ENCODE measurements at regions not wholly inside any gene's neighbourhood (a gene's known extent, or its start where the extent isn't known, plus 50 kb on each side); places are given as distances from the start of the nearest gene placed in this dataset.
"Not testable (repeated sequence)": the region's sequence is repeated elsewhere in the genome, so short reads cannot be mapped to it uniquely, and the experiment has no call there.

DNA sequence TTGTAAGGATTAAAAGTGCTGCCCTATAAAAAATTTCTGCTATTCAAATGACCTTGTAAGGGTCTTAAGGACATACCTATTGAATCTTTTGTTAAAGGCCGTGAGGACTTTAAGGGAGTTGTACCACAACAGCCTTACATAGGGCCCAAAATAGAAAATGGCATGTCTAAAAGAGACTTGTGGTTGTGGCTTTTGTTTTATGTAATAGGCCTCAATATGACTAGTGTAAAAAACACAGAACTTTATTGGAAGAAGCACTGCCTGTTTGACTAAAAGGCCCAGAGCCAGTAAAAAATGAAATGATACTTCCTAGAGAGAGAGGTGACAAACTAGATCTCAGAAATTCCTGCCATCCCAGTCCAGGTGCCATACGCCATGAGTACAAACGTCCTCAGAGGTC is 286.6 kb downstream of the SEMA3D start:
- Histone ChIP-seq H3K9me3 (ENCODE audit: low read length) (no peaks in the 10 kb centered on the region), H3K79me2 (ENCODE audit: insufficient read depth, low read depth, low read length) (no peaks in the 10 kb centered on the region), H3K4me3 (ENCODE audit: low read depth, low read length, poor library complexity, severe bottlenecking) (no peak overlapping the region), H3K9me2 (ENCODE audit: insufficient read depth, low read length) (no peaks in the 10 kb centered on the region), H3K4me2 (ENCODE audit: low read length) (no peak overlapping the region), H4K20me1 (ENCODE audit: insufficient read depth, low read length) (no peaks in the 10 kb centered on the region), H3K27ac (ENCODE audit: low read depth, low read length, poor library complexity, severe bottlenecking) (no peak overlapping the region), H3K36me3 (ENCODE audit: insufficient read depth, low read length) (no peaks in the 10 kb centered on the region), H3K4me1 (ENCODE audit: insufficient read depth, low read length, poor library complexity, severe bottlenecking) (no peaks in the 10 kb centered on the region), H2AFZ (ENCODE audit: low read length) (no peak overlapping the region)
- DNase-seq (ENCODE audit: low spot score), result no peak
- ChIA-PET CTCF (ENCODE audit: unreplicated experiment) (no interaction called here), POLR2A (no interaction called here)
- TF ChIP-seq CTCF (conservative IDR thresholded peaks at IDR 0.05; ENCODE audit: low read length), result no peak
- TF ChIP-seq EZH2phosphoT487 (IDR thresholded peaks at IDR 0.05; ENCODE audit: borderline replicate concordance, low read depth, low read length), result no peak
- intact Hi-C loops (cut with micrococcal nuclease; ENCODE audit: unreplicated experiment), result no loop called here
- no TSS peak for BruUV-seq (replicated peaks)

GRCh38 chr7:84895563-84895962 is 291.3 kb downstream of the SEMA3D start:
- no peaks in the 10 kb centered on the region for H3K36me3 ChIP-seq (ENCODE audit: insufficient read depth, low read length)
- no peaks in the 10 kb centered on the region for H3K4me1 ChIP-seq (ENCODE audit: insufficient read depth, low read length, poor library complexity, severe bottlenecking)
- ChIA-PET POLR2A (no interaction called here), CTCF (ENCODE audit: unreplicated experiment) (no interaction called here)
- no peak for DNase-seq (ENCODE audit: low spot score)
- no peak overlapping the region for H3K4me2 ChIP-seq (ENCODE audit: low read length)
- intact Hi-C loops (cut with micrococcal nuclease; ENCODE audit: unreplicated experiment), result no loop called here
- no peaks in the 10 kb centered on the region for H4K20me1 ChIP-seq (ENCODE audit: insufficient read depth, low read length)
- H3K79me2 ChIP-seq (ENCODE audit: insufficient read depth, low read depth, low read length), result no peaks in the 10 kb centered on the region
- no peaks in the 10 kb centered on the region for H3K9me3 ChIP-seq (ENCODE audit: low read length)
- no peak overlapping the region for H3K4me3 ChIP-seq (ENCODE audit: low read depth, low read length, poor library complexity, severe bottlenecking)
- no peak overlapping the region for H3K27ac ChIP-seq (ENCODE audit: low read depth, low read length, poor library complexity, severe bottlenecking)
- H2AFZ ChIP-seq (ENCODE audit: low read length), result no peak overlapping the region
- BruUV-seq (replicated peaks), result no TSS peak
- no peak for TF ChIP-seq CTCF (conservative IDR thresholded peaks at IDR 0.05; ENCODE audit: low read length)
- H3K9me2 ChIP-seq (ENCODE audit: insufficient read depth, low read length), result no peaks in the 10 kb centered on the region

- H3K9me2 ChIP-seq (ENCODE audit: insufficient read depth, low read length); H3K4me3 ChIP-seq (ENCODE audit: low read depth, low read length, poor library complexity, severe bottlenecking); H3K27ac ChIP-seq (ENCODE audit: low read depth, low read length, poor library complexity, severe bottlenecking); BruUV-seq (replicated peaks); CTCF ChIA-PET (ENCODE audit: unreplicated experiment); H3K9me3 ChIP-seq (ENCODE audit: low read length); H2AFZ ChIP-seq (ENCODE audit: low read length); POLR2A ChIA-PET; H3K36me3 ChIP-seq (ENCODE audit: insufficient read depth, low read length); H3K4me1 ChIP-seq (ENCODE audit: insufficient read depth, low read length, poor library complexity, severe bottlenecking); H3K4me2 ChIP-seq (ENCODE audit: low read length); H4K20me1 ChIP-seq (ENCODE audit: insufficient read depth, low read length); H3K79me2 ChIP-seq (ENCODE audit: insufficient read depth, low read depth, low read length); DNase-seq (ENCODE audit: low spot score); intact Hi-C loops (cut with micrococcal nuclease; ENCODE audit: unreplicated experiment): not testable (repeated sequence)
These were observed 303.3 kb downstream of the SEMA3D start for GRCh38 chr7:84883570-84883969.

DNA sequence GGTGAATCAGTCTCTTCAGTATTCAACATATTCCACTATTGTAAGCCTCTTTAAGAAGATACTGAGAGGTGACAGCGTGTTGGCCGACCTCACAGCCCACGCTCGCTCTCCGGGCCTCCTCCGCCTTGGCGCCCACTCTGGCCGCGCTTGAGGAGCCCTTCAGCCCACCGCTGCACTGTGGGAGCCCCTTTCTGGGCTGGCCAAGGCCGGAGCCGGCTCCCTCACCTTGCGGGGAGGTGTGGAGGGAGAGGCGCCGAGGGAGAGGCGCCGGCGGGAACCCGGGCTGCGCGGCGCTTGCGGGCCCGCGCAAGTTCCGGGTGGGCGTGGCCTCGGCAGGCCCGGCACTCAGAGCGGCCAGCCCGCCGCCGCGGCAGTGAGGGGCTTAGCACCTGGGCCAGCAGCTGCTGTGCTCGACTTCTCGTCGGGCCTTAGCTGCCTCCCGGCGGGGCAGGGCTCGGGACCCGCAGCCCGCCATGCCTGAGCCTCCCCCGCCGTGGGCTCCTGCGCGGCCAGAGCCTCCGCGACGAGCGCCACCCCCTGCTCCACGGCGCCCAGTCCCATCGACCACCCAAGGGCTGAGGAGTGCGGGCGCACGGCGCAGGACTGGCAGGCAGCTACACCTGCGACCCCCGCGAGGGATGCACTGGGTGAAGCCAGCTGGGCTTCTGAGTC is 306.4 kb downstream of the SEMA3D start:
- H3K9me3 ChIP-seq (ENCODE audit: low read length); intact Hi-C loops (cut with micrococcal nuclease; ENCODE audit: unreplicated experiment); CTCF ChIA-PET (ENCODE audit: unreplicated experiment); H3K4me3 ChIP-seq (ENCODE audit: low read depth, low read length, poor library complexity, severe bottlenecking); H4K20me1 ChIP-seq (ENCODE audit: insufficient read depth, low read length); POLR2A ChIA-PET; H3K4me2 ChIP-seq (ENCODE audit: low read length); DNase-seq (ENCODE audit: low spot score); H2AFZ ChIP-seq (ENCODE audit: low read length); H3K9me2 ChIP-seq (ENCODE audit: insufficient read depth, low read length); H3K27ac ChIP-seq (ENCODE audit: low read depth, low read length, poor library complexity, severe bottlenecking); H3K4me1 ChIP-seq (ENCODE audit: insufficient read depth, low read length, poor library complexity, severe bottlenecking); H3K36me3 ChIP-seq (ENCODE audit: insufficient read depth, low read length); BruUV-seq (replicated peaks); H3K79me2 ChIP-seq (ENCODE audit: insufficient read depth, low read depth, low read length): not testable (repeated sequence)
